HG03442 (cell line): ENCODE measurements at regions not wholly inside any gene's neighbourhood (a gene's known extent, or its start where the extent isn't known, plus 50 kb on each side); places are given as distances from the start of the nearest gene placed in this dataset.

Experiments used
- ATAC-seq: cut with Tn5 transposase; IDR thresholded peaks from one replicate; pipeline ENCODE4 v1.9.1; 2021; ENCODE audit warnings: mild to moderate bottlenecking, moderate library complexity; ENCODE audit not compliant: unreplicated experiment

DNA sequence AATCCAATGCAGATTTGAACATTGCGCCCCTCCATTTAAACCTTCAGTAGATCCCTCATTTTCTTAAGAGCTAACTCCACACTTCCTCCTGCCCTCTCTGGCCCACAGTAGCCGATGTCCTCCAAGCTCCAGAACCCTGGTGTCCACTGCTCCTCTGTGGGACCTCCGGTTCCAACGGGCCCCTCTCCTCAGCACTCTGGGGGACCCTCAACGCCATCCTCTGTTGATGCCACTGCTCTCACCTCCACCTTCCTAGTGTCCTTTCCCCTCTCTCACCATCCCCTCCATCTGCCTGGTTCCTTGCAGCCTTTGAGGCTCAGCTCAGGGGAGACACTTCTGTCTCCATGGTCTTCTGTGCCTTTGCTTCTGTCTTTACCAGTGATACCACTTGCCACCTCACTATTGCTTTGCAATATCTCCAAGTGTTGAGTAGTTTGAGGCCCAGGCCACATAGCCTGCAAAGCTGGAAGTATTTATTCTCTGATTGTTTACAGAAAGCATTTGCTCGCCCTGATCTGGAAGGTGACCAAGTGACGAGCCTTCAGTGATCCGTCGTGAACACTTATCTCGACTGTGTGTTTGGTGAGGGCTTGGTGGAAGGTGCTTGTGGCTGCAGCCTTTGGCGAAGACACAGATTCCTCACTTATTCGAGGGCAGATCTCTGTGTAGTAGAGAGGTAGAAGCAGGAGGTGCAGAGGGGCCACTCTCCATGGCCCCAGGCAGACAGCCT is 104.8 kb upstream of the SHH start:
- no peak for ATAC-seq

- no peak for ATAC-seq
Measured at GRCh38 chr7:155914341-155914740, 102.1 kb upstream of the SHH start.

- ATAC-seq, result no peak
Measured at GRCh38 chr7:155913719-155914118, 101.5 kb upstream of the SHH start.

DNA sequence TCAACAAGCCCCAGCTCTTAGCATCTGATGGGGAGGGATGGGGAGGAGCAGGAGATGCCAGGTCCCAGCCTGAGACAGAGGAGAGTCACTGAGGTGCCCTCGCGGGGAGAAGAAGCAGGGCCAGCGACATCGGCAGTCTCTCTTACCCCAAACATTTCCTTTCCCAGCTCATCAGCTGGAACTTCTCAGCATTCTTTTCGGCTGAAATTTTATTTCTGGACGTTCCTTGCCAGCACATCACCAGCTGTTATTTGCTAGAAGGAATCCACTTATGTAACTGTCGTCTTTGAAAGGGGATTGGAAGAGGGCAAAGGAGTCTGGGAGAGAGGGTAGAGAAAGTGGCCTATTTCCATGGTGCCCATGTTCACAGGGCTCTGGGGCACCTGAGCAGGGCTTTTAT is 101.0 kb upstream of the SHH start:
- ATAC-seq, result no peak

DNA sequence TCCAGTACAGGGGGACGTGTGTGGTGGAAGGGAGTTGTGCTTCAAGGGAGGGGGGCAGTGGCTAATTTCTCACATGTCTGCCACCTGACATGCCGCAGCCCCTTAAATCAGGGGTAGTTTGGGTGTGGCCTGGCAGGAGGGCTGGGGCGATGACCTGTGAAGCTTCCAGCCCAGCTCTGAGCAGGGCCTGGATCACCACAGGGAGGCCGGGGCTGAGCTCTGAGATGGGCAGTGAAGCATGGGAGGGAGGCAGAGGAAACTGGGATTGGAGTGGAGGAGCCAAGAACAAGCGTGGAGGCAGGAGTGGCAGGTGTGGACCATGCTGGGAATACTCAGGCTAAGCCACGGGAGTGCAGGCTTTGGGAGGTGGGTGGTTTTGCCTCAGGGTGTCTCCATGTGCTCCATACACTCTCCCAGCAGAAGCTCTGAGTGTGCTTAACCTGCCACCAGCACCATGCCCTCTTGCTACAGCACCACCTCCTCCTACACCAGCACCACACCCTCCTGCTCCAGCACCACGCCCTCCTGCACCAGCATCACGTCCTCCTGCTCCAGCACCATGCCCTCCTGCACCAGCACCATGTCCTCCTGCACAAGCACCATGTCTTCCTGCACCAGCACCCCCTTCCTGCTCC is 99.3 kb upstream of the SHH start:
- no peak for ATAC-seq

DNA sequence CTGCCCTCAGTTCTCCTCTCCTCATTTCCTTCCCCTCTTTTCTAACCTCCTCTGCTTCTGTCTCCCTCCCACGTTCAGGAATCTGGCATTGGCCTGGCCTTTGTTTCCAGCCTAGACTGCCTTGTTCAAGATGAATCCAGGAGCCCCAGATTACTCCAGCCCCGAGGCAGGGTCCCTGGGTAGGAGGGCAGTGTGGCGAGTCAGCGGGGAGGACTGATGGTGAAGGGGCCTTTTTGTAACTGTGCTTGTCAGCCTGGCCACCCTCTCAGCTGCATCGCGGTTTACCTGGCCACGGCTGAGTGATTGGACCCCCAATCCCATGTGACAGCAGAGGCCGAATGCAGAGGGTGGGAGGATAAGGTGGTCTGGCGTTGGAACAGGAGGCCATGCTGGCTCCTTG is 96.1 kb upstream of the SHH start:
- no peak for ATAC-seq

DNA sequence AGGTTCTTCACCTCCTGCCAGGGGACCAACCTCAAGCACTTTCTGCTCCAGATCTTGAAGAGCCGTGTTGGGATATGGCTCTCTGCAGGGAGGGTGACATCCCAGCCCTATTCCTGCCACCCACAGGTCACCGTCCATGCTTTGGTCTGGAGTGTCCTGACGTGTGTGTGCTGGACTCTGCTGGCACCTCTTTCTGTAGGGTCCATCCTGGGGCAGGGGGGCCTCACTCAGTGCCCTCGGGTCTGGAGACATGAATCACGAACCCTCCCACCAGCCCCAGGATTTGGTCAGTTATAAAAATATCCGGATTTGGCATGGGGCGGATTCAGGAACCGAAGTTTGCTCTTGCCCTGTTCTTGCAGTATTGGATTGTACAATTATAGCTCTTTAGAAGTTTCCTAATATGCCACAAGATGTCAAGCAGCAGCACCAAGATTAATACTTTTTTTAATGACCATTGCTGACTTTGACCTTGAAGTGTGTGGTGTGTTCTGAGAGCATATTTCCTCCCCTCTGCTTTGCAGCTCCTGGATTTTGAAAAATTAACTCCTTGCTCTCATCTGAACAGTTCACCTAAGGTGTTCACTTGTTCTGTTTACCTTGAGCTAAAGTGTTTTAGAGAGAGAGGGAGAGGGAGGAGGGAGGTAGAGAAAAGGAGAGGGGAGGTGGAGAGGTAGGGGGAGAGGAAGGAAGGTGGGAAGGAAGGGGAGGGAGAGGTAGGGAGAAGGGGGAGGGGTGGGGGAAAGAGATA is 95.4 kb upstream of the SHH start:
- ATAC-seq, result no peak

- no peak for ATAC-seq
Measured at GRCh38 chr7:155901176-155901575, 88.9 kb upstream of the SHH start.

DNA sequence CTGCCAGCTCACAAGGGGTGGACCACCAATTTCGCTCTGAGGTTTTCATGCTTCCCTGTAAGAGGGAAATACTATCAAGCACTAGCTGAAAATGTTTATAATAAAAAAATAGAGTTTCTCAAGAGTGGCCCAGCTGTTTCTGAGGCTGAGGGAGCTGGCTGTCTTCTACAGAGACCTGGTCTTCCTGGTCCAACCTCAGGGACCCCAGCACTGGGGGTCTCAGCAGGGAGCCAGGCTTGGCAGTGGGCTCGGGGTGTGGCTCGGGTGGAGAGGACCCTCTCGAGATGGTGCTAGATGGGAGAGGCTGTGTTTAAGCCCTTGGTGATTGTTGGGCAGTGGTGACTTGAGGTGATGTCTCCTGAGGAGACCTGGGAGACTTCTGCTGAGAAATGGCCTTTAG is 87.3 kb upstream of the SHH start:
- ATAC-seq, result no peak

DNA sequence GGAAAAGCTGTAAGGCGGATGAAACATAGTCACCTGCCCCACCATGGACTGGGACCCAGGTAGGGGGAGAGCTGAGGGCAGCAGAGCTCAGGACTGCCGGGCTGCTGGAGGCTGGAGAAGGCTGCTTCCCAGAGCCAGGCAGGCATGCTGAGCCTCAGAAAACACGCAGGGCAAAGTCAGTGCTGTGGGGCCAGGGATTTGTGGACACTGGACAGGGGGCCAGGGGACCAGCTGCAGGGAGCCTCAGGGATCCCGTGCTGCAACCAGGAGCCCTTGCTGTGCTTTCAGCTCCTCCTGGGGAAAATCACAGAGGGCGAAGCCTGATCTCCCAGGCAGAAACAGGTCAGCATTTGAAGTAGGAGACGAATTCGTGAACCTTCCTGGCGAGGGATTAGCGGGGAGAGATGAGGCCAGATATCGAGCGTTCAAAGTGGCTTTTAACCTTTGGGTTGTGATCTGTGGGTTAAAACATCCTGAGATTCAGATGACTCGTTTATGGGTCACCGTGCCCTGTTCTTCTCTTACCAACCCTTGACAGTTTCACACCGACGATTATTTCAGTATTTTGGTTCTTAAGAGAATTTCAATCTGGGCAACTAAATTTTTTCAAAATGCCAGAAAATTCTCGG is 85.6 kb upstream of the SHH start:
- no peak for ATAC-seq

GRCh38 chr7:155896531-155897263 is 84.4 kb upstream of the SHH start:
- ATAC-seq, result no peak

GRCh38 chr7:155893664-155894063 is 81.4 kb upstream of the SHH start:
- ATAC-seq, result no peak

DNA sequence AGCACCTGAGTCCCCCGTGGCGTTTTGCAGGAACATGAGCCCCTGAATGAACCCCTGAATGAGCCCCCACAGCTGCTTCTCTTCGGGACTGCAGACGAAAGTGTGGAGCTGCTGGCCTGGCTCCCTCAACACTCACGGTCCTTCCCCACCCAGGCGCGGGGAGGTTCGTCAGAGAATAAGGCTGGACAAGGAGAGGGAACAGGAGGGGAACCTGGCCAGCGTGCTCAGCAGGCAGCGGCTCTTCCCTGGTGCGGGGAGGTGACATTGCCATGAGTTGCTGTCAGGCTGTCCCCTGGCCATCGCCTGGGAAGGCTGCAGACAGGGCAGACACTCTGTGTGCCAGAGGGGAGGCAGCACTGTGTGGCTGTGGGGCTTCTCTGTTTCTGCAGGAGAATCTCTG is 80.9 kb upstream of the SHH start:
- no peak for ATAC-seq

- no peak for ATAC-seq
Measured at GRCh38 chr7:155889636-155890511, 77.6 kb upstream of the SHH start.

DNA sequence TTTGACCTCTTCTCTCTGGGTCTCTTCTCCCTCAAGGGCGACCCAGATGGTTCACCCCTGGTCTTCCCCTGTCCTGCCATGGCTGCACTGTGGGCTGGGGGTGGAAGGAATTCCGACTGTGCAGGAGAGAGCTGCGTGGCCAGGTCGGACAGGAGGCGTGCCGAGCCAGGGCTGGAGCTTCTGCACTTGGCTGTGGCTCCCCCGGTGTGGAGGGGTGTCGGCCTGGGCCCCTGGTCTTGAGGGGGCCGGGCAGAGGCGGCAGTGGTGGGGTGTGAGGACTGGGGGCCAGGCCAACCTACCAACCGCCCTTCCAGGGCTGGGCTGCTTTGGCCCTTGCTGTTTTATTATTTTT is 74.9 kb upstream of the SHH start:
- no peak for ATAC-seq

DNA sequence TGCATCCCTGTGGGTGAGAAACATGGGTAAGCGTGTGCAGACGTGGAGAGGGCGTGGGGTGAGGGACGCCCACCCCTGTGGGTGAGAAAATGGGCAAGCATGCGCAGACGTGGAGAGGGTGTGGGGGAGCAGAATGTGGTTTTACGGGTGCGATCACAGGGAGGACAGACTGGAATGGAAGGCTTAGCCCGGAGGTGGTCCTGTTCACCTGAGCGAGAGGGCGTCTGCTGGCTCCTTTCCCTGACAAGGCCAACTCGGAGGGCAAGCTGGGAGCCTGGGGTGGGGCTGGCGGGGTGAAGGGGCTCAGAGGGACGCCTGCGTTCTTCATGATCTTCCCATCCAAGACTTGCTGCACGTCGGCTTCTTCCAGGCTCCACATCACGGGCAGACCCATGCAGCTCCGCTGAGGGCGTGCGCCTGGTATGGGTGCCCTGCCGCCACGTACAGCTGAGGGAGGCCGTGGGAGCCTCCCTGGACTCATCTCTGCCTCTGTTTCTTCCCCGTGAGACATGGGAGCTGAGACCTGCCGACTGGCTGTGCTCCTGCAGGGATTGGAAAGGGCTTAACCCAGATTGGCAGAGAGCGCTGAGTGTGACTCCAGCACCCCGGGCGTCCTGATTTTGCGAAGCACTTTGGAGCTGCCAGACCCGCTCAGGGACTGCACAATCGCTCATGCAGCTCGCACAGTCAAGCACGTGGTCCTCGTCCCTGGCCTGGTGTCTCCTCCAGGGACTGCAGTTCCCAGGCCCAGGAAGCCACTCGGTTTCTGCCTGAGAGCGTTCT is 74.3 kb upstream of the SHH start:
- no peak for ATAC-seq

DNA sequence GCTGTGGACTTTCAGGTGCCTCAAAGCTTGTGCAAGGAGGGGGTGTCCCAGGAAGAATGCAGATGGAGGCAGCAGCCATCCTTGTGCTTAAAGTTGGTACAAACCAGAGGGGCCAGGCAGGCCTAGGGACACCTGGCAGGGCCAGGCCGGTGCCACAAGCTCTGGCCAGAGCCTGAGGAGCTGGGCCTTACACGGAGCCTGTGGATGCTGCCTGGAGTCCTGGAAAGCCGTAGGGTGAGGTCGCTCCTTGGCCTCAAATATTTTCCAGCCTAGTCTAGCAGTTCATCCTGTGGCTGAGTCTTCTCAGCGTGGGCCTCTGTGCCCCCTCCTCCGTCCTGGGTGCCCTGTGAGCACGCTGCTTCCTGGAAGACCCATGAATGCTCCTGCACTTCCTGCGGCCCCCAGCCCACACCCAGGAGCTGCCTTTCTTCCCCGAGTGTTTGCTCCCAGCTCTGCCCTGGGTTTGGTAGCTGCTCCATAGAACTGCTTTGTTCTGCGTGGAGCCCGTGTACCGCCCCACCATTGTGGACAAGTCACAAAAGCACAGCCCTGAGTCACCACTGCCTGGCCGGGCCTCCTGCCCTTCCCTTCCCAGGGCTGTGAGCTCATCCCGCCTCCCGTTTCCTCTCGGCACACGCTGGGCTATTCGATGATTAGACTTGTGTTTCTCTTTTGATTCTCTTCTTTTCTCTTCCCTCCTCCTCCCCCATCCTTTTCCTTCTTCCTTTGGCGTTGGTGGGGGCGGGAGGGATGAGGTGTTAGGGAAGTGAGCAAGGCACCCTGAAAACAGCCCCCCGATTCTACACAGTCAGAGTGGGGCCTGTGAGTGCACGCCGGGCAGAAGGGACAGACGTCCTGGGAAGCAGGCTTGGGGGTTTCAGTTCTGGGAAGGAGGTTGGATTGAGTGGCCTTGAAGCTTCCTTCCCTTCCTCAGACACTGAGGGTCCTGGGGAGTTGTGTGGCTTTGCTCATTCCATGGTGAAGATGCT is 73.2 kb upstream of the SHH start:
- ATAC-seq, result no peak
